CD4-positive, alpha-beta T cell (primary cell): ENCODE measurements at regions not wholly inside any gene's neighbourhood (a gene's known extent, or its start where the extent isn't known, plus 50 kb on each side); places are given as distances from the start of the nearest gene placed in this dataset.

Experiments used
- ATAC-seq: fragments of 200-7000 bp; cut with Tn5 transposase; one replicate; pipeline ENCODE4 v1.10.0; 2022; ENCODE audit warnings: mild to moderate bottlenecking; ENCODE audit not compliant: poor library complexity
- CTCF ChIA-PET: fragments of 350-600 bp; sonication (Branson Sonifier 250); formaldehyde crosslinking; loops from one replicate; lab custom pipeline; 2021; ENCODE audit warnings: antibody characterized with exemption, inconsistent platforms; lab: Charles Lee
- POLR2A ChIA-PET: fragments of 350-600 bp; sonication (Branson Sonifier 250); formaldehyde crosslinking; loops from one replicate; lab custom pipeline; 2021; ENCODE audit warnings: antibody characterized with exemption, inconsistent platforms; lab: Charles Lee
- DNase-seq, 14 experiments: peaks; one replicate each; pipeline ENCODE4 v3.0.0-alpha.2; 2013 to 2020; ENCODE audit warnings: mixed read lengths in 2 of 14
- H3K27ac ChIP-seq, 2 donors: one replicate each; pipeline versions ENCODE4 v1.5.1 to v1.7.0; 2013; ENCODE audit warnings: low read length in 2 of 2, low read depth in 1 of 2, mild to moderate bottlenecking in 1 of 2
- H3K27me3 ChIP-seq, 2 experiments: 1 replicate in 1 of 2; 2 replicates in 1 of 2; pipeline versions ENCODE4 v1.6.1 to v1.7.0; 2013; ENCODE audit warnings: low read length in 2 of 2, control low read depth in 1 of 2, mild to moderate bottlenecking in 1 of 2, moderate library complexity in 1 of 2; ENCODE audit not compliant: insufficient read depth in 2 of 2, control insufficient read depth in 1 of 2
- H3K36me3 ChIP-seq: one replicate; pipeline ENCODE4 v1.6.1; 2013; ENCODE audit warnings: low read length, control low read depth; ENCODE audit not compliant: insufficient read depth
- H3K4me1 ChIP-seq: one replicate; pipeline ENCODE4 v1.6.1; 2013; ENCODE audit warnings: low read length, control low read depth; ENCODE audit not compliant: insufficient read depth
- H3K4me3 ChIP-seq: one replicate; pipeline ENCODE4 v1.5.1; 2013; ENCODE audit warnings: mild to moderate bottlenecking, low read length, moderate library complexity
- H3K9me3 ChIP-seq, 2 experiments: 1 replicate in 1 of 2; 2 replicates in 1 of 2; pipeline versions ENCODE4 v1.6.1 to v1.7.0; 2013; ENCODE audit warnings: low read length in 2 of 2, mild to moderate bottlenecking in 2 of 2, control low read depth in 1 of 2, moderate library complexity in 1 of 2; ENCODE audit not compliant: control insufficient read depth in 1 of 2, insufficient read depth in 1 of 2
- H3K27ac Mint-ChIP-seq: one replicate; pipeline ENCODE4 v1.8.0; 2020; ENCODE audit warnings: mixed read lengths
- H3K27me3 Mint-ChIP-seq: one replicate; pipeline ENCODE4 v1.8.0; 2021; ENCODE audit warnings: mixed read lengths
- H3K36me3 Mint-ChIP-seq: one replicate; pipeline ENCODE4 v1.8.0; 2021; ENCODE audit warnings: low read depth, mixed read lengths
- H3K4me1 Mint-ChIP-seq: one replicate; pipeline ENCODE4 v1.8.0; 2021; ENCODE audit warnings: low read depth, mixed read lengths
- H3K4me3 Mint-ChIP-seq: one replicate; pipeline ENCODE4 v1.8.0; 2020; ENCODE audit warnings: mild to moderate bottlenecking, mixed read lengths
- H3K9me3 Mint-ChIP-seq: one replicate; pipeline ENCODE4 v1.8.0; 2020; ENCODE audit warnings: mixed read lengths
- CTCF ChIP-seq: fragments of 200-600 bp; IDR thresholded peaks from one replicate; pipeline ENCODE4 v1.8.0; 2022; ENCODE audit warnings: antibody characterized with exemption, mild to moderate bottlenecking
- intact Hi-C, 2 experiments: fragments of 100-400 bp; cut with DNase I in 1 of 2; cut with micrococcal nuclease in 1 of 2; formaldehyde crosslinking; loops; one replicate each; pipeline versions ENCODE4 v1.15.1 to v1.9.0; 2023 to 2025; cut with DNase I, micrococcal nuclease

- intact Hi-C loops = no loop called here
- Histone ChIP-seq H3K36me3 (no peaks in the 10 kb centered on the region), H3K4me3 (no peak overlapping the region), H3K27me3 (no peaks in the 10 kb centered on the region), H3K27ac (no peak overlapping the region), H3K9me3 (no peaks in the 10 kb centered on the region), H3K4me1 (no peaks in the 10 kb centered on the region)
- DNase-seq (no peak), ATAC-seq (no peak)
- H3K4me3 Mint-ChIP-seq = no peak overlapping the region
- H3K4me1 Mint-ChIP-seq = no peaks in the 10 kb centered on the region
- H3K36me3 Mint-ChIP-seq = no peaks in the 10 kb centered on the region
- H3K27ac Mint-ChIP-seq = no peak overlapping the region
- TF ChIP-seq CTCF = no peak
- ChIA-PET POLR2A (no interaction called here), CTCF (no interaction called here)
- H3K27me3 Mint-ChIP-seq = no peaks in the 10 kb centered on the region
- H3K9me3 Mint-ChIP-seq = peaks cover 2% of the 10 kb centered on the region
Measured at GRCh38 chr2:41387519-41387918, 660.3 kb upstream of the PKDCC start.

GRCh38 chr2:41393621-41394020 is 654.2 kb upstream of the PKDCC start:
- Histone ChIP-seq H3K4me3 (no peak overlapping the region), H3K4me1 (no peaks in the 10 kb centered on the region), H3K27me3 (no peaks in the 10 kb centered on the region), H3K36me3 (no peaks in the 10 kb centered on the region), H3K27ac (no peak overlapping the region), H3K9me3 (no peaks in the 10 kb centered on the region)
- intact Hi-C loops = no loop called here
- ChIA-PET POLR2A (no interaction called here), CTCF (no interaction called here)
- Mint-ChIP-seq H3K4me3 (no peak overlapping the region), H3K27me3 (no peaks in the 10 kb centered on the region), H3K27ac (no peak overlapping the region), H3K4me1 (no peaks in the 10 kb centered on the region), H3K9me3 (no peaks in the 10 kb centered on the region), H3K36me3 (no peaks in the 10 kb centered on the region)
- TF ChIP-seq CTCF = no peak
- ATAC-seq (no peak), DNase-seq (no peak)

GRCh38 chr2:41394541-41394940 is 653.3 kb upstream of the PKDCC start:
- Mint-ChIP-seq H3K36me3 (no peaks in the 10 kb centered on the region), H3K27me3 (no peaks in the 10 kb centered on the region), H3K4me3 (no peak overlapping the region), H3K9me3 (no peaks in the 10 kb centered on the region), H3K4me1 (no peaks in the 10 kb centered on the region), H3K27ac (no peak overlapping the region)
- TF ChIP-seq CTCF = no peak
- ATAC-seq (no peak), DNase-seq (no peak)
- ChIA-PET POLR2A (no interaction called here), CTCF (no interaction called here)
- no peaks in the 10 kb centered on the region for H3K9me3 ChIP-seq
- no peaks in the 10 kb centered on the region for H3K36me3 ChIP-seq
- no peak overlapping the region for H3K27ac ChIP-seq
- no peaks in the 10 kb centered on the region for H3K27me3 ChIP-seq
- H3K4me1 ChIP-seq = no peaks in the 10 kb centered on the region
- no peak overlapping the region for H3K4me3 ChIP-seq
- intact Hi-C loops = no loop called here
